ENCODE measurements at regions not wholly inside any gene's neighbourhood (a gene's known extent, or its start where the extent isn't known, plus 50 kb on each side); places are given as distances from the start of the nearest gene placed in this dataset.
"Not testable (repeated sequence)": the region's sequence is repeated elsewhere in the genome, so short reads cannot be mapped to it uniquely, and the experiment has no call there.

DNA sequence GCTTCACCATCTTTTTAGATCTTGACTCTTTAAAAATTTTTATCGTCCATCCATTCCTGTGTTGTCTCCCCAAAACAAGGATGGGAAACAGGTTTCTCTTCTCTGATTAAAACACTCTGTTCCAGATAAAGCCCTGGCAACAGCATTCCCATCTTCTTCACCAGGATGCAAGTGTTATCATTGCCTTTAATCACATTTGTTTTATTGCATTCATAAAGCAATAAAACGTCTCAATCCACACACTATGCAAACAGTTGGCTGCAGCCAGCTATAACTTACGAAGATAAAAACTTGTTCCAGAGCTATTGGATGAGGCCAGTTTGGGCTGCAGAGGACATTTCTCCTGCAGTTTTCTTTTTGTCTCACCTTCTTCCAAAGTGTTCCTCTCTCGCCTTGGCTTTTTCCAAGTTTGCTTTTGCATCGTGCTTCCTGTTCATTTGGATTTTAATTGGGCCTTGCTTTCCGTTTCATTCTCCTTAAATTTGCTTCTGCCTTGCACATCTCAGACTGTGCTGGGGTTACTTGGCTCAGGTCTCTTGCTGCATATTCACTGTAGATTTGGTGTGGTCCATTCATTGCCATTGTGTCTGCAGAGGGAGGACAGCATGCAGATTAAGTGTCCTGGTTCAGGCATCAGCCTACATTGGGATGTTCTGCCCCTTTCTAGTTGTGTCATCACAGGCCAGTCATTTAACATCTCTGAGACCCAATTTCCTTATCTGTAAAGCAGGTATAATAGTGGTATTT, 136.5 kb upstream of the LIFR start:
- Histone ChIP-seq H3K9me3 (no peaks in the 10 kb centered on the region), H3K36me3 (ENCODE audit: low read depth) (no peaks in the 10 kb centered on the region), H3K4me1 (ENCODE audit: low read depth) (no peaks in the 10 kb centered on the region), H3K4me3 (no peak overlapping the region)
- DNase-seq (peak in 1 of 3 donors; percentile 30), ATAC-seq (peak; percentile 94)
- intact Hi-C loops (cut with DNase I, micrococcal nuclease): no loop called here
- TF ChIP-seq, protein P1, sequence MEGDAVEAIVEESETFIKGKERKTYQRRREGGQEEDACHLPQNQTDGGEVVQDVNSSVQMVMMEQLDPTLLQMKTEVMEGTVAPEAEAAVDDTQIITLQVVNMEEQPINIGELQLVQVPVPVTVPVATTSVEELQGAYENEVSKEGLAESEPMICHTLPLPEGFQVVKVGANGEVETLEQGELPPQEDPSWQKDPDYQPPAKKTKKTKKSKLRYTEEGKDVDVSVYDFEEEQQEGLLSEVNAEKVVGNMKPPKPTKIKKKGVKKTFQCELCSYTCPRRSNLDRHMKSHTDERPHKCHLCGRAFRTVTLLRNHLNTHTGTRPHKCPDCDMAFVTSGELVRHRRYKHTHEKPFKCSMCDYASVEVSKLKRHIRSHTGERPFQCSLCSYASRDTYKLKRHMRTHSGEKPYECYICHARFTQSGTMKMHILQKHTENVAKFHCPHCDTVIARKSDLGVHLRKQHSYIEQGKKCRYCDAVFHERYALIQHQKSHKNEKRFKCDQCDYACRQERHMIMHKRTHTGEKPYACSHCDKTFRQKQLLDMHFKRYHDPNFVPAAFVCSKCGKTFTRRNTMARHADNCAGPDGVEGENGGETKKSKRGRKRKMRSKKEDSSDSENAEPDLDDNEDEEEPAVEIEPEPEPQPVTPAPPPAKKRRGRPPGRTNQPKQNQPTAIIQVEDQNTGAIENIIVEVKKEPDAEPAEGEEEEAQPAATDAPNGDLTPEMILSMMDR (IDR thresholded peaks at IDR 0.05): no peak

GRCh38 chr5:38695021-38695958, 138.8 kb upstream of the LIFR start:
- H3K9me3 ChIP-seq: no peaks in the 10 kb centered on the region
- intact Hi-C loops (cut with DNase I, micrococcal nuclease): no loop called here
- no peak overlapping the region for H3K4me3 ChIP-seq
- DNase-seq (no peak), ATAC-seq (no peak)
- TF ChIP-seq, protein P1 (IDR thresholded peaks at IDR 0.05): no peak
- no peaks in the 10 kb centered on the region for H3K4me1 ChIP-seq (ENCODE audit: low read depth)
- no peaks in the 10 kb centered on the region for H3K36me3 ChIP-seq (ENCODE audit: low read depth)

DNA sequence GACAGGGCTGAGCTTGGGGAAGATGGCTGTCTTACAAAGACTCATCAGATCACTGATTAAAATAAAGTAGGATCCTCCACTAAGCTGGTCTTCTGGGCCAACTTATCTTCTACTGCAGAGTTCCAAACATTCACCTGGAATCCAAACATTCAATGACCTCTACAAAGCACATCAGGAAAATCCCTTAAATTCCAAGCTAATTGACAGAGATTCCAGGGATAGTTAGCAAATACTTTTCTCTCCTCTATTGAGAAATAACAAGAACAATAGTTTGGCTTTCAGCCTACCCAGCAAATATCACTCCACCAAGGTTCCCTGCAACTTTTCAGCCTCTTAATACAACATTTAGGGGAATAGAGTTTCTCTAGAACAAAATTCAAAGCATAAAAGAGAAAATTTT, 140.6 kb upstream of the LIFR start:
- Histone ChIP-seq H3K4me3 (no peak overlapping the region), H3K36me3 (ENCODE audit: low read depth) (no peaks in the 10 kb centered on the region), H3K9me3 (no peaks in the 10 kb centered on the region), H3K4me1 (ENCODE audit: low read depth) (no peaks in the 10 kb centered on the region)
- TF ChIP-seq, protein P1 (IDR thresholded peaks at IDR 0.05): no peak
- intact Hi-C loops (cut with DNase I, micrococcal nuclease): no loop called here
- DNase-seq (no peak), ATAC-seq (no peak)

DNA sequence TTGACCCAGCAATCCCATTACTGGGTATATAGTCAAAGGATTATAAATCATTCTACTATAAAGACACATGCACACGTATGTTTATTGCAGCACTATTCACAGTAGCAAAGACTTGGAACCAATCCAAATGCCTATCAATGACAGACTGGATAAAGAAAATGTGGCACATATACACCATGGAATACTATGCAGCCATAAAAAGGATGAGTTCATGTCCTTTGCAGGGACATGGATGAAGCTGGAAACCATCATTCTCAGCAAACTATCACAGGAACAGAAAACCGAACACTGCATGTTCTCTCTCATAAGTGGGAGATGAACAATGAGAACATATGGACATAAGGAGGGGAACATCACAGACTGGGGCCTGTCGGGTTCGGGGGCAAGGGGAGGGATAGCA, 140.3 kb upstream of the OSMR start:
- H3K4me1 ChIP-seq (ENCODE audit: low read depth); DNase-seq; ATAC-seq; intact Hi-C loops (cut with DNase I, micrococcal nuclease); H3K36me3 ChIP-seq (ENCODE audit: low read depth); H3K4me3 ChIP-seq; H3K9me3 ChIP-seq: not testable (repeated sequence)

DNA sequence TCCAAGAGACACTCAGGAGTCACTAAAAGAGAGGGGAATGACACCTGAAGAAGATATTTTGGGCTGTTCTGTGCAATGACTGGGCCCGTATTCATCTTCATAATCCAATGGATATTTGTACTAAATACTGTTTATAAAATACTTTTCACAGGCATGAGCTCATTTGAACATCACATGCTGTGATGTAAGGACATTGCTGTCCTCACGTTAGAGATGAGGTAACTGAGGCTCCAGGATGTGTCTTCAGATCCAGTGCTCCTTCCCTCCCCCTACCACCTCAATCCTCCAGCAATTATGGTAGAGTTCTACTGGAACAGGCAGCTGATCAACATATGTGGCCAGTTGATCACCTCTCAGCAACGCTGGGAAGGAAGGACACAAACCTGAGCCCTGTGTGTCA, 139.4 kb upstream of the OSMR start:
- Histone ChIP-seq H3K36me3 (ENCODE audit: low read depth) (no peaks in the 10 kb centered on the region), H3K4me1 (ENCODE audit: low read depth) (no peaks in the 10 kb centered on the region), H3K4me3 (no peak overlapping the region), H3K9me3 (no peaks in the 10 kb centered on the region)
- TF ChIP-seq, protein P1 (IDR thresholded peaks at IDR 0.05): no peak
- intact Hi-C loops (cut with DNase I, micrococcal nuclease): no loop called here
- DNase-seq (no peak), ATAC-seq (no peak)

Data from mucosa of descending colon (tissue), 3 donors.